PC-9 (cell line): ENCODE measurements at regions not wholly inside any gene's neighbourhood (a gene's known extent, or its start where the extent isn't known, plus 50 kb on each side); places are given as distances from the start of the nearest gene placed in this dataset.

Experiments used
- BruUV-seq: library from RNA; stranded (reverse); fragments of 400-500 nt; replicated peaks from 2 replicates; lab custom pipeline; 2021; lab: Mats Ljungman, UMichigan
- CTCF ChIA-PET: fragments of 300-600 bp; sonication (Branson Sonifier 250); formaldehyde crosslinking; loops from one replicate; lab custom pipeline; 2022; ENCODE audit warnings: antibody characterized with exemption; lab: Charles Lee
- POLR2A ChIA-PET: fragments of 300-600 bp; sonication (Branson Sonifier 250); formaldehyde crosslinking; loops from one replicate; lab custom pipeline; 2022; ENCODE audit warnings: antibody characterized with exemption; ENCODE audit not compliant: unreplicated experiment; lab: Charles Lee
- DNase-seq, 2 experiments: peaks; one replicate each; pipeline versions ENCODE4 v3.0.0 to v3.0.0-alpha.2; 2015 to 2022; ENCODE audit warnings: mixed read lengths in 1 of 2
- H2AFZ ChIP-seq: fragments of 200-600 bp; sonication (generic); 2 replicates; pipeline ENCODE4 v1.8.1; 2017; ENCODE audit warnings: antibody characterized with exemption
- H3F3A ChIP-seq: fragments of 200-600 bp; sonication (generic); 2 replicates; pipeline ENCODE4 v1.8.1; 2017; ENCODE audit warnings: antibody characterized with exemption, mild to moderate bottlenecking, low read depth; ENCODE audit not compliant: insufficient read depth
- H3K27ac ChIP-seq: fragments of 200-600 bp; sonication (generic); 2 replicates; pipeline ENCODE4 v1.6.1; 2016; ENCODE audit warnings: mixed run types
- H3K27me3 ChIP-seq: fragments of 200-600 bp; sonication (generic); 2 replicates; pipeline ENCODE4 v1.6.1; 2016; ENCODE audit warnings: low read depth, mixed run types; ENCODE audit not compliant: insufficient read depth
- H3K36me3 ChIP-seq: fragments of 200-600 bp; sonication (generic); 2 replicates; pipeline ENCODE4 v1.6.1; 2016; ENCODE audit warnings: low read depth, mixed run types
- H3K4me1 ChIP-seq: fragments of 200-600 bp; sonication (generic); replicated peaks from 2 replicates; pipeline ENCODE4 v1.6.1; 2016; ENCODE audit warnings: mixed run types; ENCODE audit not compliant: insufficient read depth
- H3K4me2 ChIP-seq: fragments of 200-600 bp; sonication (generic); 2 replicates; pipeline ENCODE4 v1.6.1; 2017; ENCODE audit warnings: mixed run types
- H3K4me3 ChIP-seq: fragments of 200-600 bp; sonication (generic); 2 replicates; pipeline ENCODE4 v1.6.1; 2016; ENCODE audit warnings: mixed run types
- H3K79me2 ChIP-seq: fragments of 200-600 bp; sonication (generic); 2 replicates; pipeline ENCODE4 v1.6.1; 2017; ENCODE audit warnings: low read depth, mixed run types
- H3K9me2 ChIP-seq: fragments of 200-600 bp; sonication (generic); 2 replicates; pipeline ENCODE4 v1.8.1; 2017; ENCODE audit warnings: mild to moderate bottlenecking; ENCODE audit not compliant: insufficient read depth
- H3K9me3 ChIP-seq: fragments of 200-600 bp; sonication (generic); 2 replicates; pipeline ENCODE4 v1.8.1; 2016; ENCODE audit warnings: low read depth; ENCODE audit not compliant: insufficient read depth
- H4K20me1 ChIP-seq: fragments of 200-600 bp; sonication (generic); 2 replicates; pipeline ENCODE4 v1.8.1; 2017; ENCODE audit not compliant: insufficient read depth
- CTCF ChIP-seq: fragments of 200-600 bp; sonication (generic); conservative IDR thresholded peaks from 2 replicates; pipeline ENCODE4 v1.6.1; 2017; ENCODE audit warnings: mixed run types, antibody characterized with exemption, mild to moderate bottlenecking, moderate library complexity
- EZH2 ChIP-seq: fragments of 200-600 bp; sonication (generic); IDR thresholded peaks from 2 replicates; pipeline ENCODE4 v1.8.0; 2017; ENCODE audit warnings: antibody characterized with exemption, low read depth
- intact Hi-C: fragments of 100-400 bp; cut with micrococcal nuclease; formaldehyde crosslinking; loops from one replicate; pipeline ENCODE4 v1.10.0; 2022; ENCODE audit not compliant: unreplicated experiment

GRCh38 chr2:220614064-220614463, 958.0 kb downstream of the EPHA4 start:
- DNase-seq, result no peak
- POLR2A ChIA-PET, result no interaction called here
- Histone ChIP-seq H3K4me2 (no peak overlapping the region), H3K4me3 (no peak overlapping the region), H3K9me3 (no peaks in the 10 kb centered on the region; the same call in 1 of the 2 replicates), H3K4me1 (peaks cover 13% of the 10 kb centered on the region), H3K27me3 (no peaks in the 10 kb centered on the region), H3K27ac (no peak overlapping the region), H3K36me3 (no peaks in the 10 kb centered on the region), H3F3A (peaks cover 8% of the 10 kb centered on the region; the same call in 1 of the 2 replicates), H3K9me2 (no peaks in the 10 kb centered on the region), H4K20me1 (no peaks in the 10 kb centered on the region), H3K79me2 (no peaks in the 10 kb centered on the region), H2AFZ (no peak overlapping the region)
- intact Hi-C loops, result no loop called here
- no TSS peak for BruUV-seq
- CTCF ChIA-PET, result no interaction called here
- no peak for TF ChIP-seq CTCF
- TF ChIP-seq EZH2, result no peak

GRCh38 chr2:220619525-220620220, 952.4 kb downstream of the EPHA4 start:
- Histone ChIP-seq H3K4me1 (peaks cover 39% of the 10 kb centered on the region), H3K27me3 (no peaks in the 10 kb centered on the region), H3K27ac (peak overlapping the region; percentile 93), H3K36me3 (no peaks in the 10 kb centered on the region), H3K9me2 (no peaks in the 10 kb centered on the region), H3K4me3 (peak overlapping the region; percentile 28; the same call in 1 of the 2 replicates), H2AFZ (peak overlapping the region; percentile 78), H3K9me3 (no peaks in the 10 kb centered on the region; the same call in 1 of the 2 replicates), H3K79me2 (no peaks in the 10 kb centered on the region), H3K4me2 (peak overlapping the region; percentile 71), H4K20me1 (no peaks in the 10 kb centered on the region), H3F3A (peaks cover 31% of the 10 kb centered on the region)
- TF ChIP-seq CTCF (no peak), EZH2 (no peak)
- BruUV-seq, result no TSS peak
- ChIA-PET POLR2A (interaction anchor here (0.6 to 1.0 kb wide), 3 partner anchors 41 to 1263 kb away, joined by 3 to 8 read pairs (median 3); no protein-coding TSS in a partner anchor), CTCF (interaction anchor here (0.5 kb wide), 1 partner anchor 345 kb away, joined by 3 read pairs; no protein-coding TSS in a partner anchor)
- intact Hi-C loops, result loop anchor here (1.0 to 5.0 kb wide), 3 partner anchors 339 to 953 kb away; partner anchors contain the start of gene EPHA4
- peak; percentile 77 to 96 for DNase-seq

- Histone ChIP-seq H3K9me2 (no peaks in the 10 kb centered on the region), H3K36me3 (no peaks in the 10 kb centered on the region), H3K9me3 (no peaks in the 10 kb centered on the region; the same call in 1 of the 2 replicates), H3K4me3 (no peak overlapping the region), H3F3A (no peaks in the 10 kb centered on the region), H3K4me1 (0 out of 2 replicates have a peak, but pooled peaks cover under 1% of the 10 kb centered on the region), H4K20me1 (no peaks in the 10 kb centered on the region), H3K4me2 (no peak overlapping the region), H3K27me3 (no peaks in the 10 kb centered on the region), H3K27ac (no peak overlapping the region), H3K79me2 (no peaks in the 10 kb centered on the region), H2AFZ (no peak overlapping the region)
- BruUV-seq, result no TSS peak
- POLR2A ChIA-PET, result no interaction called here
- intact Hi-C loops, result no loop called here
- TF ChIP-seq CTCF (no peak), EZH2 (no peak)
- DNase-seq, result no peak
- CTCF ChIA-PET, result no interaction called here
Measured at GRCh38 chr2:220626603-220627002, 945.5 kb downstream of the EPHA4 start.
